Esophagus (tissue), 2 donors: ENCODE measurements at regions not wholly inside any gene's neighbourhood (a gene's known extent, or its start where the extent isn't known, plus 50 kb on each side); places are given as distances from the start of the nearest gene placed in this dataset.
"Not testable (repeated sequence)": the region's sequence is repeated elsewhere in the genome, so short reads cannot be mapped to it uniquely, and the experiment has no call there.

Experiments used
- H3K27ac ChIP-seq, 2 donors: one replicate each; pipeline ENCODE4 v1.5.1; 2013; ENCODE audit warnings: low read depth in 2 of 2, mild to moderate bottlenecking in 2 of 2, inconsistent platforms in 1 of 2, low read length in 1 of 2, moderate library complexity in 1 of 2
- H3K27me3 ChIP-seq, 2 donors: one replicate each; pipeline ENCODE4 v1.6.1; 2013; ENCODE audit warnings: low read length in 2 of 2, control low read depth in 1 of 2, mild to moderate bottlenecking in 1 of 2; ENCODE audit not compliant: insufficient read depth in 2 of 2, control insufficient read depth in 1 of 2
- H3K36me3 ChIP-seq, 2 donors: one replicate each; pipeline ENCODE4 v1.6.1; 2013; ENCODE audit warnings: low read length in 1 of 2; ENCODE audit not compliant: control insufficient read depth in 2 of 2, insufficient read depth in 2 of 2
- H3K4me1 ChIP-seq, 2 donors: one replicate each; pipeline ENCODE4 v1.6.1; 2013; ENCODE audit warnings: low read length in 1 of 2; ENCODE audit not compliant: control insufficient read depth in 2 of 2, insufficient read depth in 2 of 2
- H3K4me3 ChIP-seq, 2 donors: one replicate each; pipeline ENCODE4 v1.5.1; 2013; ENCODE audit warnings: low read length in 2 of 2, mild to moderate bottlenecking in 2 of 2, low read depth in 1 of 2, moderate library complexity in 1 of 2
- H3K9me3 ChIP-seq, 2 donors: one replicate each; pipeline ENCODE4 v1.6.1; 2013; ENCODE audit warnings: mild to moderate bottlenecking in 2 of 2, low read depth in 1 of 2, low read length in 1 of 2, moderate library complexity in 1 of 2; ENCODE audit not compliant: control insufficient read depth in 2 of 2, insufficient read depth in 1 of 2
- WGBS, 2 donors: extraction: QIAGEN DNeasy Blood & Tissue Kit; methylation state at CpG; one replicate each; pipeline ENCODE4 v1.1.7; 2013; 5-methylcytosine and 5-hydroxymethylcytosine counted together
- donor health status: healthy with polysubstance abuse.
- donor health status: Bipolar disorder and iron deficiency.

GRCh38 chr9:42368279-42368881, 184.9 kb downstream of the SPATA31A6 start:
- WGBS, 2 donors, result 20 to 22% methylated on average over 1 of the region's 1 CpG
- H3K27ac ChIP-seq, result not testable (repeated sequence)

DNA sequence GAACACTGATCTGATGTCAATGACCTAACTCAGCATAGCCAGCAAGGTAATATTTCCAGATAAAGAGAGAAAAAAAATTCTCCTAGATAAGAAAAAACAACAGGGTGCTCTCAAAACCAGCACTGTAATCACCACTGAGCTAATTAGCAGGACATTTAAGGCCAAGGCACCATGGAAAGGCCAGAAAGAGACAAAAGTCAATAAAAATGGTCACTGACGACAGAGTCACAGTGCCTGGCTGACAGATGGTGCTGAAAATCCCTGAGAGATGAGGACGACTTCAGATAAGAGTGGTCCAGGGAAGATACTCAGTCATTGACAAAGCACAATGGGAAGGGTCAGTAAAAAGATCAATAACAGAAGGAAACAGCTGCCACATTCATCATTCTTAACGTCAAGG, 186.7 kb downstream of the SPATA31A6 start:
- H3K4me3 ChIP-seq, H3K9me3 ChIP-seq, H3K36me3 ChIP-seq, H3K27me3 ChIP-seq, H3K4me1 ChIP-seq, H3K27ac ChIP-seq: not testable (repeated sequence)
- WGBS, 2 donors, result 43 to 66% methylated on average over 1 to 3 of the region's 3 CpGs

More at GRCh38 chr9:42368279-42368881, 184.9 kb downstream of the SPATA31A6 start:
- H3K27me3 ChIP-seq, H3K4me3 ChIP-seq, H3K9me3 ChIP-seq, H3K4me1 ChIP-seq, H3K36me3 ChIP-seq: not testable (repeated sequence)

- H3K4me3 ChIP-seq, H3K36me3 ChIP-seq, H3K27ac ChIP-seq, H3K9me3 ChIP-seq, H3K27me3 ChIP-seq, H3K4me1 ChIP-seq: not testable (repeated sequence)
- 90 to 92% methylated on average over 1 of the region's 1 CpG for WGBS, 2 donors
Measured at GRCh38 chr9:42371417-42371816, 188.0 kb downstream of the SPATA31A6 start.

GRCh38 chr9:42377530-42378417, 194.3 kb downstream of the SPATA31A6 start:
- 83 to 88% methylated on average over 23 of the region's 23 CpGs for WGBS, 2 donors
- not testable (repeated sequence) for H3K9me3 ChIP-seq, H3K27me3 ChIP-seq, H3K27ac ChIP-seq, H3K4me3 ChIP-seq, H3K36me3 ChIP-seq, H3K4me1 ChIP-seq

GRCh38 chr9:42378418-42378815, 195.0 kb downstream of the SPATA31A6 start:
- H3K4me3 ChIP-seq, result no peak overlapping the region
- no peaks in the 10 kb centered on the region for H3K27me3 ChIP-seq
- no peak overlapping the region for H3K27ac ChIP-seq
- no peaks in the 10 kb centered on the region for H3K4me1 ChIP-seq
- peaks cover 0 to 5% of the 10 kb centered on the region in 2 donors for H3K9me3 ChIP-seq
- WGBS, 2 donors, result 85 to 93% methylated on average over 2 of the region's 2 CpGs
- no peaks in the 10 kb centered on the region for H3K36me3 ChIP-seq

DNA sequence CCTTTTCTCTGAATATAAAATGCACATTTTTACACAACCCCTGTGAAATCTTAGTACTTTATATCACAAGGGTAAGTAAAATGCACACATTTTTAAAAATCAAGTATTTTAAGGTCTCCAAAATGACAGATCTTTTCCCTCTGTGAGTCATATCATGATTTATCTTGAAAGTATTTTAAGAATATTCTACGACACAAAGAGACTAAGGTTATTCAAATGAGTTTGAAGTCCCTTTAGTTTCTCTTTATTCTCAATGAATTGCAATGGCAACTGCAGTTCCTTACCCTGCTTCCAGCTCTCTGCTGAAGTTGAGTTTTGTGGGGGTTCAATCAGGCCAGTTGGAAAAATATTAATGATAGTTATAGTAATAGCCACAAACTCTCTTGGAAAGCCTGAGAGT, 196.1 kb downstream of the SPATA31A6 start:
- not testable (repeated sequence) for H3K9me3 ChIP-seq, H3K27ac ChIP-seq, H3K4me1 ChIP-seq, H3K4me3 ChIP-seq, H3K36me3 ChIP-seq, H3K27me3 ChIP-seq
- 53 to 68% methylated on average over 1 of the region's 1 CpG for WGBS, 2 donors

DNA sequence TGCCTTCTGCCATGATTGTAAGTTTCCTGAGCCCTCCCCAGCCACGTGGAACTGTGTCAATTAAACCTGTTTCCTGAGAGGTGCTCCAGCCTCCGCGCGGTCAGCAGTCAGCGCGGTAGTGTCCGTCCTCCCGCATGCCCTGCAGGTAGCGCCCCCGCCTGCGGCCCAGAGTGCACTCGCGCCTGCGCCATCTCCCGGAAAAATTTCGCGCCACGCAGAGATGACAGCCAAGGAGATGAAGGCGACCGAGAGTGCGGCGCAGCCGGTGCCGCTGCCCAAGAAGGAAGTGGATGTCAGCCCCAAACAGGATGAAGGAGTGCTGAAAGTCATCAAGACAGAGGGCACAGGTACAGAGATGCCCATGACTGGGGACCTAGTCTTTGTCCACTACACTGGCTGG, 201.1 kb downstream of the SPATA31A6 start:
- 94% methylated on average over 24 of the region's 24 CpGs for WGBS, 2 donors
- not testable (repeated sequence) for H3K36me3 ChIP-seq, H3K4me1 ChIP-seq, H3K27me3 ChIP-seq, H3K4me3 ChIP-seq, H3K27ac ChIP-seq, H3K9me3 ChIP-seq

- not testable (repeated sequence) for H3K27ac ChIP-seq, H3K27me3 ChIP-seq, H3K9me3 ChIP-seq, H3K4me3 ChIP-seq, H3K36me3 ChIP-seq, H3K4me1 ChIP-seq
- 54 to 64% methylated on average over 9 of the region's 11 CpGs for WGBS, 2 donors
Measured at GRCh38 chr9:42385574-42386120, 202.2 kb downstream of the SPATA31A6 start.

DNA sequence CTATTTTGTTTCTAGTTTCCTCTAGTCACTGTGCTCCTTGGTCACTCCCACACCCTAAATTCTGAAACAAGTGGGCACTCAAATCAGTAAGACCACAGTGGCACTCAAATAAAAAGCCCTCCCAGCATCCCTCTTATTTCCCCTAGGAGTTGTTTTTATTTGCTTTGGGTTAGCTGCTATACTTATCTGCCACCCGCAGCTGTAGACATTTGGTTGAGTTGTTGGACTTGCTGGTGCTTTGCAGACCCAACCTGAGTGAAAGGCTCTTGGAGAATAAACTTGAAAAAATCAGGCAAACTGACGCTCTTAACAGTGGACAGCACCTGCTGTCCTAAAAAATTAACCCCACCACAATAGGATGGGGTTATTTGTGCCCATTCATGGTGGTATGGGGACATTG, 203.0 kb downstream of the SPATA31A6 start:
- Histone ChIP-seq H3K27ac (no peak overlapping the region), H3K9me3 (no peaks in the 10 kb centered on the region), H3K4me1 (no peaks in the 10 kb centered on the region), H3K4me3 (no peak overlapping the region), H3K27me3 (no peaks in the 10 kb centered on the region), H3K36me3 (no peaks in the 10 kb centered on the region)
- WGBS, 2 donors, result 59 to 70% methylated on average over 2 of the region's 2 CpGs
